HFF-Myc (cell line): ENCODE measurements at regions not wholly inside any gene's neighbourhood (a gene's known extent, or its start where the extent isn't known, plus 50 kb on each side); places are given as distances from the start of the nearest gene placed in this dataset.

Experiments used
- DNase-seq: peaks from one replicate; pipeline ENCODE4 v3.0.0-alpha.2; 2011; ENCODE audit warnings: low read depth; ENCODE audit errors: extremely low read depth
- H3K4me3 ChIP-seq: replicated peaks from 2 replicates; pipeline ENCODE4 v1.5.1; 2011; ENCODE audit warnings: low read depth, mild to moderate bottlenecking, control low read depth, low read length
- CTCF ChIP-seq: IDR thresholded peaks from 2 replicates; pipeline ENCODE4 v1.5.1; 2012; ENCODE audit warnings: mild to moderate bottlenecking, low read depth, low read length, control low read depth; ENCODE audit errors: missing control alignments

- H3K4me3 ChIP-seq: no peak overlapping the region
- no peak for TF ChIP-seq CTCF
- no peak for DNase-seq
These were observed 206.3 kb upstream of the GDNF start for GRCh38 chr5:38046103-38046502.

- no peak overlapping the region for H3K4me3 ChIP-seq
- TF ChIP-seq CTCF: no peak
- no peak for DNase-seq
These were observed 205.6 kb upstream of the GDNF start for GRCh38 chr5:38045446-38045845.

GRCh38 chr5:38039826-38040225, 200.0 kb upstream of the GDNF start:
- no peak for TF ChIP-seq CTCF
- DNase-seq: no peak
- H3K4me3 ChIP-seq: no peak overlapping the region

DNA sequence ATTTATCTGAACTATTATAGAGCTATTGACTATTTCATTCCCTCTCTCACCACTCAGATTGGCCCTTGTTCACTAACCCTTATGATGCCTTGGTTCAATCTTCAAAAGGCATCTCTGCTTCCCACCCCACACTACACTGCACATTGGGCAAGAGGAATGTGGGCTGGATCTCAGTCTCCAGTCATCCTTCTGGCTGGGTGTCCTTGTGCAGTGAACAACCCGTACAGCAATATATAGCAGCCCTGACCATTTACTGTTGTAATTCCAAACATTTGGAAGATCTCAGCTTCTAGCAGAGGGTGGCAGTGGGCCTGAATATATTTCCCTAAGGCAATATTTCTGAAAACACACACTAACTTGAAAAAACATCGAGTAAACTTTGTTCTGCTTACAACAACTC, 199.2 kb upstream of the GDNF start:
- TF ChIP-seq CTCF: no peak
- no peak overlapping the region for H3K4me3 ChIP-seq
- no peak for DNase-seq

DNA sequence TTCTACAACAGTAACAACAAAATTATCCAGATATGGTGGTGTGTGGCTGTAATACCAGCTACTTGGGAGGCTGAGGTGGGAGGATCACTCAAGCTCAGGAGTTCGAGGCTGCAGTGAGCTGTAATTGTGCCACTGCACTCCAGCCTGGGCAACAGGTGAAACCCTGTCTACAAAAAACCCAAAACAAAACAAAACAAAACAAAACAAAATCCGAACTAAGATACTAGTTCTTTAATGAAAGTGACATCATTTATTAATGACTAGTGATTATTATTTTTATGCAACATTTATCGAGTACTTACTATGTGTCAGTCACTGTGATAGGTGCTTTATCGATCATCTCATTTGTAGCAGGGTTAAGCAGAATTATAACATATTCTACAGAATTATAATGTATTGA, 196.9 kb upstream of the GDNF start:
- DNase-seq: no peak
- no peak overlapping the region for H3K4me3 ChIP-seq
- no peak for TF ChIP-seq CTCF

- no peak overlapping the region for H3K4me3 ChIP-seq
- DNase-seq: no peak
- TF ChIP-seq CTCF: no peak
These were observed 192.3 kb upstream of the GDNF start for GRCh38 chr5:38032149-38032548.

DNA sequence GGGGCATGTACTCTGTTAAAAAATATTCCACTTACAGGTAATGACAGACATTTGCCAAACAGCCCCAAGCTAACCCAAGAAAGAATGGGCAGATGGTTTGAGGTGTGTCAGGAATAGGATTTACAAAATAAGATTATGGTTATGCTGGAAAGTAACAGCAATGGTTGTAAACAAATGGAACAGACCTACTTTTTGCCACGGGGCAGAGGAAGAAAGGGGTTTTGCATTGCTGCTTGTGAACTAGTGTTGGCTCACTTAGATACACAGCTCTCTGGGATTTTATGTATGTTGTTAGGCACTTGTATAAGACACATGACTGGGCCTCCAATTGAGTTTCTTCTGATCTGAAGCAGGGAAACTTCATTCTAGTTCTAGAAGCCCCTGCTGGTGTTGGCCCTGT, 191.5 kb upstream of the GDNF start:
- no peak for TF ChIP-seq CTCF
- no peak overlapping the region for H3K4me3 ChIP-seq
- no peak for DNase-seq
